AG04449 (cell line): ENCODE measurements at regions not wholly inside any gene's neighbourhood (a gene's known extent, or its start where the extent isn't known, plus 50 kb on each side); places are given as distances from the start of the nearest gene placed in this dataset.

Experiments used
- CTCF ChIA-PET: fragments of 350-600 bp; formaldehyde crosslinking; extraction: SDS; loops from one replicate; lab custom pipeline; 2021; ENCODE audit warnings: antibody characterized with exemption; lab: Yijun Ruan, JAX
- POLR2A ChIA-PET: fragments of 400-600, 350-600 bp; formaldehyde crosslinking; extraction: SDS; loops from one replicate; lab custom pipeline; 2020; ENCODE audit warnings: antibody characterized with exemption, inconsistent platforms; lab: Yijun Ruan, JAX
- DNase-seq: peaks from one replicate; pipeline ENCODE4 v3.0.0-alpha.2; 2010; ENCODE audit warnings: low read depth, low spot score
- H3K4me3 ChIP-seq: 2 replicates; pipeline ENCODE4 v1.5.1; 2011; ENCODE audit warnings: low read depth, mild to moderate bottlenecking, control low read depth, low read length
- TF ChIP-seq, protein P1 (sequence below): IDR thresholded peaks from one replicate; pipeline ENCODE4 v1.5.1; 2011; ENCODE audit warnings: mild to moderate bottlenecking, moderate library complexity, low read length, control low read depth, inconsistent platforms; ENCODE audit not compliant: insufficient read depth; ENCODE audit errors: missing control alignments

DNA sequence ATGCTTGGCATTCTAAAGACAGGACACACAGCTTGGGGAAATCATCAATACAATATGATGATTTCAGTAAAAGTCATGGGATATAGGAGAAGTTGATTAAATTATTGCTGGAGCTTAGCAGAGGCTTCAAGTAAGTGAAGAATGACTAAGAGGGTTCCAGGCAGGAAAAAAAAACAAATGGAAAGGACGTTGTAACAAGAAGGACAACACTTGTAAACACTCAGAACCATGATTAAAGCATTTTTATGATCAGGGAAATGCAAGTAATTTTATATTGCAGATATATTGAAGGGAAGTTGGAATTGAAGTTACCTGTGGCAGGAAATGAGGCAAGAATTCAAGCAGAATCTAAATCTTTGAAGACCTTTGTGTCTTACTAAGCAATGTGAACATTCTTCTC lies 602.7 kb upstream of the NEGR1 start:
- TF ChIP-seq, protein P1, sequence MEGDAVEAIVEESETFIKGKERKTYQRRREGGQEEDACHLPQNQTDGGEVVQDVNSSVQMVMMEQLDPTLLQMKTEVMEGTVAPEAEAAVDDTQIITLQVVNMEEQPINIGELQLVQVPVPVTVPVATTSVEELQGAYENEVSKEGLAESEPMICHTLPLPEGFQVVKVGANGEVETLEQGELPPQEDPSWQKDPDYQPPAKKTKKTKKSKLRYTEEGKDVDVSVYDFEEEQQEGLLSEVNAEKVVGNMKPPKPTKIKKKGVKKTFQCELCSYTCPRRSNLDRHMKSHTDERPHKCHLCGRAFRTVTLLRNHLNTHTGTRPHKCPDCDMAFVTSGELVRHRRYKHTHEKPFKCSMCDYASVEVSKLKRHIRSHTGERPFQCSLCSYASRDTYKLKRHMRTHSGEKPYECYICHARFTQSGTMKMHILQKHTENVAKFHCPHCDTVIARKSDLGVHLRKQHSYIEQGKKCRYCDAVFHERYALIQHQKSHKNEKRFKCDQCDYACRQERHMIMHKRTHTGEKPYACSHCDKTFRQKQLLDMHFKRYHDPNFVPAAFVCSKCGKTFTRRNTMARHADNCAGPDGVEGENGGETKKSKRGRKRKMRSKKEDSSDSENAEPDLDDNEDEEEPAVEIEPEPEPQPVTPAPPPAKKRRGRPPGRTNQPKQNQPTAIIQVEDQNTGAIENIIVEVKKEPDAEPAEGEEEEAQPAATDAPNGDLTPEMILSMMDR, result no peak
- H3K4me3 ChIP-seq, result no peak overlapping the region
- POLR2A ChIA-PET, result no interaction called here
- no peak for DNase-seq
- CTCF ChIA-PET, result no interaction called here

DNA sequence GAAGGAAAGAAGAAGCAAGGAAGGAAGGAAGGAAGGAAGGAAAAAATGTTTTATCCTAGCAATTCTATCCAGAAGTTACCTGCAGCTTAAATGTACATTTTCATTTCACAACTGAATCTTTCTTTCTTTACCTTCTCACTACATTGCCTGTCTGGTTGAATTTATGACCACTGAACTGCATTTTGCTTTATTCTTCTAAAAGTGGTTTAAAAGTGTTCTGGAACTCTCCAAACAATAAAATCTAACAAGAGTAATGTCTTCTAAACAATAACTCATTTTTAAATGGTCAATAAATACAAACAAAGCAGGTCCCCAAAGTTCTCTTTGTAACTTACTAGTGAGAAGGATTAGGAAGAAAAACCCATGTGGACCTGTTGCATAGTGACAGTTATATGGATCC lies 587.5 kb upstream of the NEGR1 start:
- no peak for DNase-seq
- ChIA-PET POLR2A (no interaction called here), CTCF (no interaction called here)
- TF ChIP-seq, protein P1, result no peak
- H3K4me3 ChIP-seq, result no peak overlapping the region

DNA sequence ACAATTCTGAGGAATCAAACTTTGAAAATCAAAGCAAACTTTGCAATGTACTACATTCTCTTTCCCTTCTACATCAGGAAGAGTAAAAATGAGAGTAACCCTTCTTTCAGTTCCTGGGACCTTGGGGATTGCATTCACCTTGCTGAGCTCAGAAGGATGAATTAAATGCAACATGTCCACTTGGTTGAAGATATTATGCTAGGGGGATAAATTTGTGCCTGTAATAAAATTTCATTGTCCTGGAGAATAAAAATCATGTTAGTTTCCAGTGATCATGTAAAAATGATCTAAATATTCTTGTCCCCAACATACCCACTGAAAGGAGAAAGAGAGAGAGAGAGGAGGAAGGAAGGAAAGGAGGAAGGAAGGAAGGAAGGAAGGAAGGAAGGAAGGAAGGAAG lies 587.1 kb upstream of the NEGR1 start:
- no peak overlapping the region for H3K4me3 ChIP-seq
- DNase-seq, result no peak
- TF ChIP-seq, protein P1, result no peak
- POLR2A ChIA-PET, result no interaction called here
- CTCF ChIA-PET, result no interaction called here

DNA sequence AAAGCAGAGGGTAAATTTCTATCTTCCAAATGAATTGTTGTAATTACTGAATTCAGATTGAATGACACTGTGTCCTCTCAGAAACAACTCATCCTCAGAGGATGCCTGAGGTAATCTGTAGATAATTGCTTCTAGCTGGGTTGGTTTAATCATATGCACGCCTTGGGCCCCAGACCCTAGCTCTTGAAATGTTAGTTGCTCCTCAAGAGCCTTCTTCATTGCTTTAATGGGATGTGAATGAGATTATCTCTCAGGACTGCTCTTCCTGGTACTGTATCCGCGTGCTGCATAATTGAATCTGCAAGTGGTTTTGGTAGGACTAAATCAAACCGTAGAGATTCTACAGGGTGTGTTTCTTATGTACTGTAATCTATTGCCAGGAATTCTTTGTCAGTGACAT lies 569.3 kb upstream of the NEGR1 start:
- CTCF ChIA-PET, result no interaction called here
- TF ChIP-seq, protein P1, result no peak
- no peak overlapping the region for H3K4me3 ChIP-seq
- POLR2A ChIA-PET, result no interaction called here
- no peak for DNase-seq

DNA sequence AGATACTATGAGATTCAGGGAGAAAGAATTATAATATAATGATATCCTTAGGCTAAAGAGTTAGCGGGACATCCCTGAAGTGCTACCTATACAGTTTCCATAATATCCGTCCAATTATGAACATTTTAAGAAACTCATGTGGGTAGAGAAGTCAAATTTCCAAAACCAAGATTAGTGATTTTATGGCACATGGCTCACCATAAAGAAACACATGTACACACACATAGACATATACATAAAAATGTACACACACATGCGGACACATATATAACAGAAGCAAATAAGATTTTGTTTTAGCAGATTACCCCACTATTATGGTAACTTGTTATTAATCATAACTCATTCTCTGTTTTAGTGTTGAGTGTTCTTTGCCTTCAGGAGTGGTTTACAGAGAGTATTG lies 566.7 kb upstream of the NEGR1 start:
- H3K4me3 ChIP-seq, result no peak overlapping the region
- CTCF ChIA-PET, result no interaction called here
- TF ChIP-seq, protein P1, result no peak
- no peak for DNase-seq
- POLR2A ChIA-PET, result no interaction called here

DNA sequence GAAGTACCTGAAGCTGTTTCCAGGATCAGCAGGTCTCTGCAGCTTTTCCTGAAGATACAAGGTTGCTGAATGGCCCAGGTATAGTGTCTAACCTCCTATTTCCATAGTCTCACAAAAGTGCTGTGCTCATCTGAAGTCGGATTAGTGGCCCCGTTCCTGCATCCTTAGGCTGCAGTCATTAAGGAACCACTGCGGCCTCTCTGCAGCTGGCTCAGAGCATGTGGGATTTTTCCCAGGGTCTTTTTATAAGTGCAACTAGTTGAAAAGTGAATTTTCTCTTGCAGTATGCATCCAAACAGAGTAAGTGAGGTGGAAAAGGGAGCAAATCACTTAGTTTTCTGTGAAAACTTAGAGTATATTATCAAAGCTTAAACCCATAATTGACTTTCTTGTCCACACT lies 565.3 kb upstream of the NEGR1 start:
- TF ChIP-seq, protein P1, result no peak
- POLR2A ChIA-PET, result no interaction called here
- no peak for DNase-seq
- CTCF ChIA-PET, result no interaction called here
- H3K4me3 ChIP-seq, result no peak overlapping the region
